KMS-11 (cell line): ENCODE measurements at regions not wholly inside any gene's neighbourhood (a gene's known extent, or its start where the extent isn't known, plus 50 kb on each side); places are given as distances from the start of the nearest gene placed in this dataset.

Source experiments
- H2AFZ ChIP-seq: fragments of 200-600 bp; sonication (generic); 2 replicates; pipeline ENCODE4 v1.6.1; 2016; ENCODE audit warnings: antibody characterized with exemption, mixed run types, low read depth
- H3K27ac ChIP-seq: fragments of 200-600 bp; sonication (generic); 2 replicates; pipeline ENCODE4 v1.6.1; 2016; ENCODE audit warnings: mild to moderate bottlenecking, mixed run types
- H3K27me3 ChIP-seq: fragments of 200-600 bp; sonication (generic); 2 replicates; pipeline ENCODE4 v1.6.1; 2017; ENCODE audit warnings: mild to moderate bottlenecking, low read depth, mixed run types, moderate library complexity; ENCODE audit not compliant: insufficient read depth
- H3K36me3 ChIP-seq: fragments of 200-600 bp; sonication (generic); 2 replicates; pipeline ENCODE4 v1.6.1; 2017; ENCODE audit warnings: mild to moderate bottlenecking, mixed run types; ENCODE audit not compliant: insufficient read depth
- H3K4me1 ChIP-seq: fragments of 200-600 bp; sonication (generic); 2 replicates; pipeline ENCODE4 v1.6.1; 2016; ENCODE audit warnings: mild to moderate bottlenecking, low read depth, mixed run types; ENCODE audit not compliant: poor library complexity, severe bottlenecking
- H3K4me2 ChIP-seq: fragments of 200-600 bp; sonication (generic); 2 replicates; pipeline ENCODE4 v1.7.0; 2016; ENCODE audit warnings: mild to moderate bottlenecking, mixed run types
- H3K4me3 ChIP-seq: fragments of 200-600 bp; sonication (generic); IDR thresholded peaks from 2 replicates; pipeline ENCODE4 v1.6.1; 2017; ENCODE audit warnings: low read depth, low read length, mixed read lengths; ENCODE audit not compliant: insufficient read depth
- H3K79me2 ChIP-seq: fragments of 200-600 bp; sonication (generic); 2 replicates; pipeline ENCODE4 v1.6.1; 2016; ENCODE audit warnings: low read depth, mixed run types; ENCODE audit not compliant: insufficient read depth
- H3K9ac ChIP-seq: fragments of 200-600 bp; sonication (generic); 2 replicates; pipeline ENCODE4 v1.6.1; 2016; ENCODE audit warnings: mild to moderate bottlenecking, mixed run types
- H4K20me1 ChIP-seq: fragments of 200-600 bp; sonication (generic); 2 replicates; pipeline ENCODE4 v1.6.1; 2016; ENCODE audit warnings: mild to moderate bottlenecking, mixed run types; ENCODE audit not compliant: insufficient read depth
- CTCF ChIP-seq: fragments of 200-600 bp; sonication (generic); conservative IDR thresholded peaks from 2 replicates; pipeline ENCODE4 v1.6.1; 2017; ENCODE audit warnings: low read depth, mild to moderate bottlenecking, antibody characterized with exemption, low read length, moderate library complexity, mixed read lengths

GRCh38 chr2:16114836-16115235 is 174.5 kb downstream of the MYCN start:
- Histone ChIP-seq H3K9ac (no peak overlapping the region), H3K79me2 (no peaks in the 10 kb centered on the region), H3K27ac (no peak overlapping the region), H3K4me3 (no peak overlapping the region), H4K20me1 (no peaks in the 10 kb centered on the region), H3K4me2 (no peak overlapping the region), H3K4me1 (peaks cover 27% of the 10 kb centered on the region), H2AFZ (no peak overlapping the region), H3K27me3 (no peaks in the 10 kb centered on the region), H3K36me3 (no peaks in the 10 kb centered on the region)
- TF ChIP-seq CTCF: no peak

- no peaks in the 10 kb centered on the region for H4K20me1 ChIP-seq
- no peaks in the 10 kb centered on the region for H3K79me2 ChIP-seq
- no peak overlapping the region for H3K4me2 ChIP-seq
- no peak overlapping the region for H3K9ac ChIP-seq
- no peak for TF ChIP-seq CTCF
- H3K27me3 ChIP-seq: no peaks in the 10 kb centered on the region
- no peaks in the 10 kb centered on the region for H3K36me3 ChIP-seq
- no peak overlapping the region for H3K4me3 ChIP-seq
- H3K4me1 ChIP-seq: peaks cover 19% of the 10 kb centered on the region
- no peak overlapping the region for H3K27ac ChIP-seq
- no peak overlapping the region for H2AFZ ChIP-seq
Observed at GRCh38 chr2:16114070-16114469, 173.7 kb downstream of the MYCN start.

GRCh38 chr2:16113568-16113967 is 173.2 kb downstream of the MYCN start:
- no peaks in the 10 kb centered on the region for H3K79me2 ChIP-seq
- no peak overlapping the region for H3K4me3 ChIP-seq
- no peak overlapping the region for H3K9ac ChIP-seq
- no peak overlapping the region for H2AFZ ChIP-seq
- H3K27ac ChIP-seq: no peak overlapping the region
- no peaks in the 10 kb centered on the region for H3K36me3 ChIP-seq
- H3K4me2 ChIP-seq: no peak overlapping the region
- no peak for TF ChIP-seq CTCF
- H3K4me1 ChIP-seq: peaks cover 14% of the 10 kb centered on the region
- no peaks in the 10 kb centered on the region for H4K20me1 ChIP-seq
- no peaks in the 10 kb centered on the region for H3K27me3 ChIP-seq

- no peak overlapping the region for H3K4me3 ChIP-seq
- H3K9ac ChIP-seq: no peak overlapping the region
- peaks cover 9% of the 10 kb centered on the region for H3K4me1 ChIP-seq
- no peak overlapping the region for H2AFZ ChIP-seq
- no peaks in the 10 kb centered on the region for H3K27me3 ChIP-seq
- no peaks in the 10 kb centered on the region for H3K79me2 ChIP-seq
- no peak overlapping the region for H3K27ac ChIP-seq
- no peak overlapping the region for H3K4me2 ChIP-seq
- TF ChIP-seq CTCF: no peak
- H4K20me1 ChIP-seq: no peaks in the 10 kb centered on the region
- H3K36me3 ChIP-seq: no peaks in the 10 kb centered on the region
Observed at GRCh38 chr2:16112972-16113560, 172.7 kb downstream of the MYCN start.
